ENCODE measurements at regions not wholly inside any gene's neighbourhood (a gene's known extent, or its start where the extent isn't known, plus 50 kb on each side); places are given as distances from the start of the nearest gene placed in this dataset.
"Not testable (repeated sequence)": the region's sequence is repeated elsewhere in the genome, so short reads cannot be mapped to it uniquely, and the experiment has no call there.

DNA sequence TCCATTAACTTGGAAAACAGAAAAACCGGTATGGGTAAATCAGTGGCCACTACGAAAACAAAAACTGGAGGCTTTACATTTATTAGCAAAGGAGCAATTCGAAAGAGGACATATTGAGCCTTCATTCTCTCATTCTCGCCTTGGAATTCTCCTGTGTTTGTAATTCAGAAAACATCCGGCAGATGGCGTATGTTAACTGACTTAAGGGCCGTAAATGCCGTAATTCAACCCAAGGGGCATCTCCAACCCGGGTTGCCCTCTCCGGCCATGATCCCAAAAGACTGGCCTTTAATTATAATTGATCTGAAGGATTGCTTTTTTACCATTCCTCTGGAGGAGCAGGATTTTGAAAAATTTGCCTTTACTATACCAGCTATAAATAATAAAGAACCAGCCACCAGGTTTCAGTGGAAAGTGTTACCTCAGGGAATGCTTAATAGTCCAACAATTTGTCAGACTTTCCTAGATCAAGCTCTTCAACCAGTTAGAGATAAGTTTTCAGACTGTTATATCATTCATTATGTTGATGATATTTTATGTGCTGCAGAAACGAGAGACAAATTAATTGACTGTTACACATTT lies 160.9 kb downstream of the GPX5 start:
- H3K36me3 ChIP-seq, H3K4me3 ChIP-seq, H3K4me1 ChIP-seq, DNase-seq, ATAC-seq, H3K9me3 ChIP-seq, H3K27ac ChIP-seq: not testable (repeated sequence)
- TF ChIP-seq CTCF (IDR thresholded peaks at IDR 0.05): peak; percentile 83
- peaks cover 50% of the 10 kb centered on the region for H3K27me3 ChIP-seq
- intact Hi-C loops (cut with DNase I): loop anchor here (10.0 kb wide), 1 partner anchor 328 kb away; no protein-coding TSS in a partner anchor

DNA sequence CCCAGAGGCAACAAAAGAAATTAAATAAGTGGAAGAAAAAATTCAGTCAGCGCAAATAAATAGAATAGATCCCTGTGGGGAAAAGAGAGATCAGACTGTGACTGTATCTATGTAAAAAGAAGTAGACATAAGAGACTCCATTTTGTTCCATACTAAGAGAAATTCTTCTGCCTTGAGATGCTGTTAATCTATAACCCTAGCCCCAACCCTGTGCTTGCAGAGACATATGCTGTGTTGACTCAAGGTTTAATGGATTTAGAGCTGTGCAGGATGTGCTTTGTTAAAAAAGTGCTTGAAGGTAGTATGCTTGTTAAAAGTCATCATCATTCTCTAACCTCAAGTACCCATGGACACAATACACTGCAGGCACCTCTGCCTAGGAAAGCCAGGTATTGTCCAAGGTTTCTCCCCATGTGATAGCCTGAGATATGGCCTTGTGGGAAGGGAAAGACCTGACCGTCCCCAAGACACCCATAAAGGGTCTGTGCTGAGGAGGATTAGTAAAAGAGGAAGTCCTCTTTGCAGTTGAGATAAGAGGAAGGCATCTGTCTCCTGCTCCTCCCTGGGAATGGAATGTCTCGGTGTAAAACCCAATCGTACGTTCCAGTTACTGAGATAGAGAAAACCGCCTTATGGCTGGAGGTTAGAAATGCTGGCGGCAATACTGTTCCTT lies 161.8 kb downstream of the GPX5 start:
- not testable (repeated sequence) for DNase-seq, H3K27ac ChIP-seq, H3K36me3 ChIP-seq, H3K4me3 ChIP-seq, ATAC-seq, H3K9me3 ChIP-seq, H3K4me1 ChIP-seq
- H3K27me3 ChIP-seq: peaks cover 45% of the 10 kb centered on the region
- intact Hi-C loops (cut with DNase I): loop anchor here (10.0 kb wide), 1 partner anchor 327 kb away; no protein-coding TSS in a partner anchor

GRCh38 chr6:28691991-28692390 lies 166.3 kb downstream of the GPX5 start:
- H3K27ac ChIP-seq; ATAC-seq; DNase-seq; H3K4me3 ChIP-seq; H3K9me3 ChIP-seq; H3K36me3 ChIP-seq; H3K4me1 ChIP-seq; intact Hi-C loops (cut with DNase I): not testable (repeated sequence)
- H3K27me3 ChIP-seq: peaks cover 60% of the 10 kb centered on the region

DNA sequence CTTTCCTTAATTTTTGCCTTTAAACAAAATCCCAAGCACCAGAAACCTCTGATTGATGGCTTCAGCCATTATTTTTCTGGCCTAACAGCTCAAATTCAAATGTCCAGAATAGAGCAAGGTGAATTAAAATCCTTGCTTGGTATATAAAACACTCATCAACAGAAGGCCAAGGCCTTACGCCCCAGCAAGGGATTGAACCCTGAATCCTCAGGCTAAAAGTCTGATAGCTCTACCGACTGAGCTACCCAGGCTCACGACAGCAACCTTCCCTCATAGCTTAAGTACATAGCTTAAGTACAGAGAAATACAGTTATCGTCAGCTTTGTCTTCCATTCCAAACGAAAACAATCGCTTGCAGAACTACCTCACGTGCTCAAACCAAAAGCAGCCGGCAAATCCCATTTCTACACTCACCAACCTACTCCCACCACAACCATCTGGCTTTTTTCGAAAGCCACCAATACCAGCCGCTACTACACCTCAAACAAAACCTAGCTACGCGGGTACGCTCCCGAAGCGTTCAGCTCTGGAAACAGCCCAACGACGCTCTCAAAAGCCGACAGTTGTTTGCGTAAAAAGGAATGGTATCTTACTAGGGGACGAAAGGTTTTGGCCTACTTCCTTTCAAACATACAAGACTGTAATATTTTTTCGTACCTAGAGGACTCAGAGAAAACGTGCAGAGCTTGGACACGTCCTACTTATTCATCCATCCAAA lies 167.5 kb downstream of the GPX5 start:
- TF ChIP-seq CTCF (IDR thresholded peaks at IDR 0.05): no peak
- ATAC-seq: no peak
- no peak overlapping the region for H3K27ac ChIP-seq
- peaks cover 60% of the 10 kb centered on the region for H3K27me3 ChIP-seq
- intact Hi-C loops (cut with DNase I): no loop called here
- H3K4me1 ChIP-seq: no peaks in the 10 kb centered on the region
- H3K4me3 ChIP-seq: no peak overlapping the region
- H3K9me3 ChIP-seq: no peaks in the 10 kb centered on the region
- no peak for DNase-seq
- H3K36me3 ChIP-seq: no peaks in the 10 kb centered on the region

GRCh38 chr6:28693751-28694443 lies 168.2 kb downstream of the GPX5 start:
- ATAC-seq: no peak
- no peaks in the 10 kb centered on the region for H3K4me1 ChIP-seq
- intact Hi-C loops (cut with DNase I): no loop called here

More at GRCh38 chr6:28693751-28694443, 168.2 kb downstream of the GPX5 start:
- H3K36me3 ChIP-seq: no peaks in the 10 kb centered on the region
- no peak for DNase-seq
- no peak for TF ChIP-seq CTCF (IDR thresholded peaks at IDR 0.05)
- H3K27me3 ChIP-seq: peaks cover 65% of the 10 kb centered on the region
- H3K9me3 ChIP-seq: no peaks in the 10 kb centered on the region
- H3K4me3 ChIP-seq: no peak overlapping the region
- H3K27ac ChIP-seq: no peak overlapping the region
